ENCODE measurements at regions not wholly inside any gene's neighbourhood (a gene's known extent, or its start where the extent isn't known, plus 50 kb on each side); places are given as distances from the start of the nearest gene placed in this dataset.
A peak's percentile ranks its signal among the peaks of the same experiment; 100 is the strongest.
"Not testable (repeated sequence)": the region's sequence is repeated elsewhere in the genome, so short reads cannot be mapped to it uniquely, and the experiment has no call there.

- Histone ChIP-seq H3K36me3 (ENCODE audit: control insufficient read depth in 2 of 2, insufficient read depth in 2 of 2, low read length in 2 of 2) (no peaks in the 10 kb centered on the region), H3K9ac (ENCODE audit: low read length in 2 of 2) (peak overlapping the region; percentile 79 to 91), H3K4me1 (ENCODE audit: control insufficient read depth, insufficient read depth, low read length) (peaks cover 15% of the 10 kb centered on the region), H3K27me3 (ENCODE audit: control insufficient read depth in 1 of 2, insufficient read depth in 2 of 2, low read length in 2 of 2) (peaks cover 0 to 3% of the 10 kb centered on the region in 2 donors), H3K9me3 (ENCODE audit: control insufficient read depth in 2 of 2, low read length in 2 of 2) (no peaks in the 10 kb centered on the region), H3K27ac (ENCODE audit: low read length) (peak overlapping the region; percentile 98), H3K4me3 (ENCODE audit: low read length in 2 of 2) (peak overlapping the region; percentile 75 to 92)
These were observed 165.9 kb upstream of the PPP1R3A start for GRCh38 chr7:114084472-114085312.

- peaks cover 0 to 3% of the 10 kb centered on the region in 2 donors for H3K27me3 ChIP-seq (ENCODE audit: control insufficient read depth in 1 of 2, insufficient read depth in 2 of 2, low read length in 2 of 2)
- no peaks in the 10 kb centered on the region for H3K36me3 ChIP-seq (ENCODE audit: control insufficient read depth in 2 of 2, insufficient read depth in 2 of 2, low read length in 2 of 2)
- H3K4me3 ChIP-seq (ENCODE audit: low read length in 2 of 2), result peak overlapping the region; percentile 75 to 92
- H3K27ac ChIP-seq (ENCODE audit: low read length), result peak overlapping the region; percentile 98
- peaks cover 15% of the 10 kb centered on the region for H3K4me1 ChIP-seq (ENCODE audit: control insufficient read depth, insufficient read depth, low read length)
- H3K9me3 ChIP-seq (ENCODE audit: control insufficient read depth in 2 of 2, low read length in 2 of 2), result no peaks in the 10 kb centered on the region
- H3K9ac ChIP-seq (ENCODE audit: low read length in 2 of 2), result peak overlapping the region; percentile 79 to 91
These were observed 165.2 kb upstream of the PPP1R3A start for GRCh38 chr7:114084002-114084471.

DNA sequence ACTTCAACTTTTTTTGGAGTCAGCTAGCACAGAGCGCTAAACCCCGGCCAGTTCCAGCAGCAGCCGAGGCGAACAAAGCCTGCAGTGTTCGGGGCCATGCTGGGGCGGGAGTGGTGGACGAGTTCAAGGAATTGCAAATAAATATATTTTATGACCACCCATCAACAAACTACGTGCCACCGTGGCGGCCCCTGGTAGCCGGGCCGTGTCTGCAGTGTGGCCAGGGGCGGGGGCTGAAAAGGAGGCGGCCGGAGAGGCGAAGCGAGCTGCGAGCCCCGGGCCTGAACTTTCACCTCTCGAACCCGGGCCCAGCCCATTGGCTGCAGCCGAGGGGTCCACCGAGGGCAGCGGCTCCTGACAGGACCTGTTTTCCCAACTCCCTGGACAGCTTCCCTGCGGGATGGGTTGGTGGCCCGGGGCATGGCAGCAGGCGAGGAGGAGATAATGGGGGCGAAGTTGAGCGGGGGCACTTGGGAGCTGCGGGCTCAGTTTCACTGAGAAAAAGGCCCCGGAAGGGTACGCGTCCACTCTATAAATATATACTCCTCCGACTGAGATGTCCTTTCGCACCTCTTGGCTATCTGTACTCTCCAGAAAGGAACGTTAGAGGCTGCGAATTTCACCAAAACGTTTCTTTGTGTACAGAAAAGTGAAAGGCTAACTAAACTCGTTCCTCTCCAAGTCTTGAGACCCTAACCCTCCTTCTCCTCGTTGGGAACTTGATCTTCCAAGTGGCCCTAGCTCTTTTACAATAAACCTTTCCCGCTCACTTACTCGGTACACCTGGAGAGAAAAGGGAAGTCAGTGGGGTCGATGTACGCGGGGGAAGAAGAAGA is 164.6 kb upstream of the PPP1R3A start:
- Histone ChIP-seq H3K4me1 (ENCODE audit: control insufficient read depth, insufficient read depth, low read length) (peaks cover 15% of the 10 kb centered on the region), H3K27me3 (ENCODE audit: control insufficient read depth in 1 of 2, insufficient read depth in 2 of 2, low read length in 2 of 2) (peaks cover 0 to 3% of the 10 kb centered on the region in 2 donors), H3K9me3 (ENCODE audit: control insufficient read depth in 2 of 2, low read length in 2 of 2) (no peaks in the 10 kb centered on the region), H3K27ac (ENCODE audit: low read length) (peak overlapping the region; percentile 98), H3K9ac (ENCODE audit: low read length in 2 of 2) (peak overlapping the region; percentile 79 to 91), H3K4me3 (ENCODE audit: low read length in 2 of 2) (peak overlapping the region; percentile 75 to 92), H3K36me3 (ENCODE audit: control insufficient read depth in 2 of 2, insufficient read depth in 2 of 2, low read length in 2 of 2) (no peaks in the 10 kb centered on the region)

GRCh38 chr7:114082642-114083165 is 163.9 kb upstream of the PPP1R3A start:
- H3K27ac ChIP-seq (ENCODE audit: low read length), result peak overlapping the region; percentile 98
- peak overlapping the region; percentile 75 to 92 for H3K4me3 ChIP-seq (ENCODE audit: low read length in 2 of 2)
- peaks cover 15% of the 10 kb centered on the region for H3K4me1 ChIP-seq (ENCODE audit: control insufficient read depth, insufficient read depth, low read length)
- peaks cover 0 to 3% of the 10 kb centered on the region in 2 donors for H3K27me3 ChIP-seq (ENCODE audit: control insufficient read depth in 1 of 2, insufficient read depth in 2 of 2, low read length in 2 of 2)
- no peaks in the 10 kb centered on the region for H3K9me3 ChIP-seq (ENCODE audit: control insufficient read depth in 2 of 2, low read length in 2 of 2)
- peak overlapping the region; percentile 79 to 91 for H3K9ac ChIP-seq (ENCODE audit: low read length in 2 of 2)
- no peaks in the 10 kb centered on the region for H3K36me3 ChIP-seq (ENCODE audit: control insufficient read depth in 2 of 2, insufficient read depth in 2 of 2, low read length in 2 of 2)

- H3K36me3 ChIP-seq (ENCODE audit: control insufficient read depth in 2 of 2, insufficient read depth in 2 of 2, low read length in 2 of 2), result no peaks in the 10 kb centered on the region
- H3K27ac ChIP-seq (ENCODE audit: low read length), result peak overlapping the region; percentile 98
- peak overlapping the region; percentile 75 to 92 for H3K4me3 ChIP-seq (ENCODE audit: low read length in 2 of 2)
- peaks cover 0 to 3% of the 10 kb centered on the region in 2 donors for H3K27me3 ChIP-seq (ENCODE audit: control insufficient read depth in 1 of 2, insufficient read depth in 2 of 2, low read length in 2 of 2)
- peak overlapping the region; percentile 64 to 79 for H3K9ac ChIP-seq (ENCODE audit: low read length in 2 of 2)
- H3K4me1 ChIP-seq (ENCODE audit: control insufficient read depth, insufficient read depth, low read length), result peaks cover 15% of the 10 kb centered on the region
- no peaks in the 10 kb centered on the region for H3K9me3 ChIP-seq (ENCODE audit: control insufficient read depth in 2 of 2, low read length in 2 of 2)
These were observed 163.0 kb upstream of the PPP1R3A start for GRCh38 chr7:114081606-114082425.

DNA sequence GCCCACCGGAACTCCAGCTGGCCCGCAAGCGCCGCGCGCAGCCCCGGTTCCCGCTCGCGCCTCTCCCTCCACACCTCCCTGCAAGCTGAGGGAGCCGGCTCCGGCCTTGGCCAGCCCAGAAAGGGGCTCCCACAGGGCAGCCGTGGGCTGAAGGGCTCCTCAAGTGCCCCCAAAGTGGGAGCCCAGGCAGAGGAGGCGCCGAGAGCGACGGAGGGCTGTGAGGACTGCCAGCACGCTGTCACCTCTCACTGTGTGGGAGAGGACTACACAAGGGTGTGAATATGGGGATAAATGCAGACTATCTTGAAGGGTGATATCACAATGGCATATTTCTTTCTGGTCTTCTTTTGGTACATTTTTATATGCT is 158.3 kb upstream of the PPP1R3A start:
- H3K27ac ChIP-seq (ENCODE audit: low read length); H3K9ac ChIP-seq (ENCODE audit: low read length in 2 of 2); H3K9me3 ChIP-seq (ENCODE audit: control insufficient read depth in 2 of 2, low read length in 2 of 2); H3K4me1 ChIP-seq (ENCODE audit: control insufficient read depth, insufficient read depth, low read length); H3K27me3 ChIP-seq (ENCODE audit: control insufficient read depth in 1 of 2, insufficient read depth in 2 of 2, low read length in 2 of 2); H3K36me3 ChIP-seq (ENCODE audit: control insufficient read depth in 2 of 2, insufficient read depth in 2 of 2, low read length in 2 of 2); H3K4me3 ChIP-seq (ENCODE audit: low read length in 2 of 2): not testable (repeated sequence)

- not testable (repeated sequence) for H3K9me3 ChIP-seq (ENCODE audit: control insufficient read depth in 2 of 2, low read length in 2 of 2); H3K36me3 ChIP-seq (ENCODE audit: control insufficient read depth in 2 of 2, insufficient read depth in 2 of 2, low read length in 2 of 2); H3K27ac ChIP-seq (ENCODE audit: low read length); H3K27me3 ChIP-seq (ENCODE audit: control insufficient read depth in 1 of 2, insufficient read depth in 2 of 2, low read length in 2 of 2); H3K9ac ChIP-seq (ENCODE audit: low read length in 2 of 2); H3K4me1 ChIP-seq (ENCODE audit: control insufficient read depth, insufficient read depth, low read length); H3K4me3 ChIP-seq (ENCODE audit: low read length in 2 of 2)
These were observed 157.8 kb upstream of the PPP1R3A start for GRCh38 chr7:114076392-114077157.

DNA sequence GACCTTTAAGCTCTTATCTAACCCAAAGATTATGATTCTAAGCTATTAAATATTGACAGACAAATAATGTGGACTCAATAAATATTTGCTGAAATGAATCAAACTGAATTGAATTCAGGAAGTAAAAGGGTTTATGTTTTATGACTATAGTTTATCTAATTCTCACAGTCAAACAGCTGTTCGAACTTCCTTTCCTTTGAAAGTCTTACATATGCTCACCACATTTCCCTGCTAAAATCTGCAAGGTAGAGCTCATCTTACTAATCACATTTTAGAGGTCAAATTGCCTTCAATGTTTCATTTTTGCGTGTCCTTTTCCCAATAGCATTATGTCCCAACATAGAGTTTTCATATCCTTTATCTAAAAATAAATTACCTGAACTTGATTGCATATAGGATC is 154.9 kb upstream of the PPP1R3A start:
- Histone ChIP-seq H3K9ac (ENCODE audit: low read length in 2 of 2) (no peak overlapping the region), H3K27ac (ENCODE audit: low read length) (no peak overlapping the region), H3K4me3 (ENCODE audit: low read length in 2 of 2) (no peak overlapping the region), H3K9me3 (ENCODE audit: control insufficient read depth in 2 of 2, low read length in 2 of 2) (no peaks in the 10 kb centered on the region), H3K36me3 (ENCODE audit: control insufficient read depth in 2 of 2, insufficient read depth in 2 of 2, low read length in 2 of 2) (no peaks in the 10 kb centered on the region), H3K27me3 (ENCODE audit: control insufficient read depth in 1 of 2, insufficient read depth in 2 of 2, low read length in 2 of 2) (no peaks in the 10 kb centered on the region), H3K4me1 (ENCODE audit: control insufficient read depth, insufficient read depth, low read length) (no peaks in the 10 kb centered on the region)

DNA sequence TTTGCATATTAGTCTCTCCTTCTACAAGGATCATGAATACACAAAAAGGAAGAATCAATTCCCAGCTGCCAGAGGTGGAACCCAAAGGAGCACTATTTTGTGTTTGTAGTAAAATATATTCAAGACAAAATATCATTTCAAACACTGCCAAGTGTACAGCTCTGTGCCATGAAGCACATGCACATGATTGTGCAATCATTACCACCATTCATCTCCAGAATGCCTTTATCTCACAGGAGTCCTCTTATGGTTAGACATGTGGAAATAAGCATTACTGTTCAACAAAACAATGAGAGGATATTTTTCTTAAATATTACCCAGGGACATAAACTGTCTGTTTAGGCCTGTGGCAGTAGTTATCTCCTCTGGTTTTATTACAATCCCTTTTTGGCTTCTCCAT is 151.4 kb upstream of the PPP1R3A start:
- H3K9ac ChIP-seq (ENCODE audit: low read length in 2 of 2), result no peak overlapping the region
- no peaks in the 10 kb centered on the region for H3K36me3 ChIP-seq (ENCODE audit: control insufficient read depth in 2 of 2, insufficient read depth in 2 of 2, low read length in 2 of 2)
- no peaks in the 10 kb centered on the region for H3K27me3 ChIP-seq (ENCODE audit: control insufficient read depth in 1 of 2, insufficient read depth in 2 of 2, low read length in 2 of 2)
- no peak overlapping the region for H3K4me3 ChIP-seq (ENCODE audit: low read length in 2 of 2)
- no peaks in the 10 kb centered on the region for H3K9me3 ChIP-seq (ENCODE audit: control insufficient read depth in 2 of 2, low read length in 2 of 2)
- no peaks in the 10 kb centered on the region for H3K4me1 ChIP-seq (ENCODE audit: control insufficient read depth, insufficient read depth, low read length)
- no peak overlapping the region for H3K27ac ChIP-seq (ENCODE audit: low read length)

Data from stomach smooth muscle (tissue), 2 donors.